ENCODE measurements at regions not wholly inside any gene's neighbourhood (a gene's known extent, or its start where the extent isn't known, plus 50 kb on each side); places are given as distances from the start of the nearest gene placed in this dataset.

DNA sequence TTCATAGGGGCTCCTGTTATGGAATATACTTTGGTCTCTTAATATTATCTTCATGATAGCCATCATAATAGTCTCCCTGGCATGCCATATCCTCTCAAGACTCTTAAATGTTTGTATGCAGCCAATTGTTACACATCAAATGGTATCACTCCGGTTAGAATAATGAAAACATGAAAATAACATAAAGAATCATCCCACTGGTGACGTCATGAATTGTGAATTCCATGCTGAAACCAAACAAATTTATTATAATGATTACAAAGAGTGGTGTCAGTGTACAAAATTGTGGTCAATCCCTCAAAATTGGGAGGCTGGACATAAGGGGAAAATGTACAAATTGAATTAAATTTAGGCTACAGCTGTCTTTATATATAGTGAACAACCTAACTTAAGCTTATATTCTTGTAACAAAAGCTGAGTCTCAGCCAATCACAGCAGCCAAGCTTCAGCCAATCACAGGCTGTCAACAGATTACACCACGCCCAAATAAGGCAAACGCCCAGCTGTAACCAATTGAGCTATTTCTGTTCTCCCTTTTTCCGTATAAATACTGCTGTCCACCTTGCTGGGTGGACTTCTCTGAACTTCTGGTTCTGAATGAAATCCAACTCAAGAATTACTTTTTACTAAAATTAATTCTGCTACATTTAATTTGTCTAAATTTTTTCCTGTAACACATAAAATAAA is 156.1 kb downstream of the CHD9NB start:
- TF ChIP-seq, protein P1, sequence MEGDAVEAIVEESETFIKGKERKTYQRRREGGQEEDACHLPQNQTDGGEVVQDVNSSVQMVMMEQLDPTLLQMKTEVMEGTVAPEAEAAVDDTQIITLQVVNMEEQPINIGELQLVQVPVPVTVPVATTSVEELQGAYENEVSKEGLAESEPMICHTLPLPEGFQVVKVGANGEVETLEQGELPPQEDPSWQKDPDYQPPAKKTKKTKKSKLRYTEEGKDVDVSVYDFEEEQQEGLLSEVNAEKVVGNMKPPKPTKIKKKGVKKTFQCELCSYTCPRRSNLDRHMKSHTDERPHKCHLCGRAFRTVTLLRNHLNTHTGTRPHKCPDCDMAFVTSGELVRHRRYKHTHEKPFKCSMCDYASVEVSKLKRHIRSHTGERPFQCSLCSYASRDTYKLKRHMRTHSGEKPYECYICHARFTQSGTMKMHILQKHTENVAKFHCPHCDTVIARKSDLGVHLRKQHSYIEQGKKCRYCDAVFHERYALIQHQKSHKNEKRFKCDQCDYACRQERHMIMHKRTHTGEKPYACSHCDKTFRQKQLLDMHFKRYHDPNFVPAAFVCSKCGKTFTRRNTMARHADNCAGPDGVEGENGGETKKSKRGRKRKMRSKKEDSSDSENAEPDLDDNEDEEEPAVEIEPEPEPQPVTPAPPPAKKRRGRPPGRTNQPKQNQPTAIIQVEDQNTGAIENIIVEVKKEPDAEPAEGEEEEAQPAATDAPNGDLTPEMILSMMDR (conservative IDR thresholded peaks at IDR 0.05) = no peak
- no peak for TF ChIP-seq ZFX (IDR thresholded peaks at IDR 0.05)

Measured in C4-2B (cell line).